ENCODE measurements at regions not wholly inside any gene's neighbourhood (a gene's known extent, or its start where the extent isn't known, plus 50 kb on each side); places are given as distances from the start of the nearest gene placed in this dataset.

GRCh38 chr5:110913221-110913620 lies 158.3 kb upstream of the TSLP start:
- DNase-seq (ENCODE audit: low spot score) = no peak
- intact Hi-C loops (cut with DNase I) = no loop called here

DNA sequence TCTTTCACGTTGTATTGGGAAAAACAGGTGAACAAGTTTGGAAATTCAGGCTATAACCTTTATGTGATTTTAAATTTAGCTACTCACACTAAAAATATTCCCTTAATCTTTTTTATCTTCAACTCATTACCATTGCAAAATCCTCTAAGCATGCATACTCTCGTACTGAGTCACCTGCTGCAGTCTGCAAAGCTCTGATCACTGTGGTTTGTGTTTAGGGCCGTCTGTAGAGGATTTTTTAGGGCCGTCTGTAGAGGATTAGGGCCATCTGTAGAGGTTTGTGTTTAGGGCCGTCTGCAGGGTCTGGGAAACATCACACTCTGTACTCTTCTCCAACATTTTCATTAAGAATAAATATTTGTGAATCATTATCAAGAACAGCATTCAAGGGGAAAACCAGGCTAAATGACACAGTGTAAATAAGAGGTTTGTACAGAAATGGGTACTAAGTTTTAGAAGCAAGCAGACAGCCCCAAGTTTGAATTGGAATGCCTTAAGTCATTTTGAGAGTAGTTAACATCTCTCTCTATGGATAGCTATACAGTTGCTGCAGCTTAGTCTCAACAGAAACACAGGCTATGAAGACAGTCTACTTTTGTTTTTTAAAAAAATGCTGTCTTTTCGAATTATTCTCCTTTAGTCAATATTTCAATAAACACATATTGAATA lies 155.0 kb upstream of the TSLP start:
- DNase-seq (ENCODE audit: low spot score) = no peak
- intact Hi-C loops (cut with DNase I) = no loop called here

- DNase-seq (ENCODE audit: low spot score) = no peak
- intact Hi-C loops (cut with DNase I) = no loop called here
Observed at GRCh38 chr5:110917161-110917875, 154.2 kb upstream of the TSLP start.

DNA sequence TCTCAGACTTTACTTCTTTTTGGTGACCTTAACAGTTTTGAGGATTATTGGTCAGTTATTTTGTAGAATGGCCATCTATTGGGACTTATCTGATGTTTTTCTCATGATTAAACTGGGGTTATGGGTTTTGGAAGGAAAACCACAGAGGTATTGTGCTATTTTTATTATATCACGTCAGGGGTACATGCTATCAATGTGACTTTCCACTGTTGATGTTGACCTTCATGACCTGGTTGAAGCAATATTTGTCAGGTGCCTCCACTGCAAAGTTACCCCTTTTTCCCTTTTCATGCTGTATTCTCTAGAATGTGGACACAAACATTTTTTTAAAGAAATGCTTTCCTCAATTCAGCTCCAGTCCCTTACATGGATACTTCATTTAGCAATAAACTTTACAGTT lies 152.8 kb upstream of the TSLP start:
- no peak for DNase-seq (ENCODE audit: low spot score)
- intact Hi-C loops (cut with DNase I) = no loop called here

- intact Hi-C loops (cut with DNase I) = no loop called here
- DNase-seq (ENCODE audit: low spot score) = no peak
Observed at GRCh38 chr5:110923971-110924370, 147.5 kb upstream of the TSLP start.

DNA sequence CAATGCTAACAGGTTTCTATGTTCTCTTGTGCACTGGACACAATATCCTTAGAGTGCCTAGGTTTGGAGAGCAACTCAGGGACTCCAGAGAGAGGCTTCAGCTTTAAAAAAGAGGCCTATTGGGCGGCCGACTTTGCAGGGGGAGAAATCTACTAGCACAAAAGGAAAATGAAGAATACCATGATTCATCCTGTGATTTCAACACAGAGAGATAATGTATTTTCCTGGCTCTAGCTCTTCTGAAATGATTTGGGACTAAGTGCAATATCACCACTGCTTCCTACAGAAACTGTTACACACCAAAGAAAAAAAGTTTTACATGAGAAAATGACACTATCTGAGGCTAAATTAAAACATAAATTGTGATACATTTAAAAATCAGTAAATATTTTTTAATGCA lies 146.1 kb upstream of the TSLP start:
- DNase-seq (ENCODE audit: low spot score) = no peak
- intact Hi-C loops (cut with DNase I) = no loop called here

GRCh38 chr5:110925916-110926315 lies 145.6 kb upstream of the TSLP start:
- DNase-seq (ENCODE audit: low spot score) = no peak

DNA sequence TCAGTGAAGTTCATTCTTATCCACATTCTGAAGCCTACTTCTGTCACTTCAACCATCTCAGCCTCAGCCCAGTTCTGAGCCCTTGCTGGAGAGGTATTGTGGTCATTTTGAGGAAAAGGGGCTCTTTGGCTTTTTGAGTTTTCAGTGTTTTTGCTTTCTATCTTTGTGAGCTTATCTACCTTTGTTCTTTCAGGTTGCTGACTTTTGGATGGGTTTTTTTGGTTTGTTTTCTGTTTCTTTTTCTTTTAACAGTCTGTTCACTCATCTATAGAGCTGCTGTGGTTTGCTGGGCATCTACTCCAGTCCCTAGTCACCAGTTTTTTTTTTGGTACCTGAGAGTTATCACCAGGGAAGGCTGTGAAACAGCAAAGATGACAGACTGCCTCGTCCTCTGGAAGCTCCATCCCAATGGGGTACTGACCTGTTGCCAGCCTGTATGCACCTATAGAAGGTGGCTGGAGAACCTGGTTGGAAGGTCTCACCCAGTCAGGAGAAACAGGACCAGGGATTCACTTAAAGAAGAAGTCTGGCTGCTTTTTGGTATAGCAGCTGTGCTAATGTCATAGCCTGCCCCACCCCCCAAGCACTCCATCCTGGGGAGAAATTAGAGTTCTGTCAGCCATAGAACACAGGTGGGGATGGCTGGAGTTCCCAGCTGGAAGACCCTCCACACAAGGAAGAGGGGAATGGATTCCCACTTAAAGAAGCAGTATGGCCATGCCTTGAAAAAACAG lies 138.6 kb upstream of the TSLP start:
- intact Hi-C loops (cut with DNase I) = no loop called here
- DNase-seq (ENCODE audit: low spot score) = no peak

More at GRCh38 chr5:110925916-110926315, 145.6 kb upstream of the TSLP start:
- intact Hi-C loops (cut with DNase I) = no loop called here

GRCh38 chr5:110940136-110940535 lies 131.4 kb upstream of the TSLP start:
- intact Hi-C loops (cut with DNase I) = no loop called here
- no peak for DNase-seq (ENCODE audit: low spot score)

GRCh38 chr5:110945874-110946436 lies 125.6 kb upstream of the TSLP start:
- intact Hi-C loops (cut with DNase I) = no loop called here

DNA sequence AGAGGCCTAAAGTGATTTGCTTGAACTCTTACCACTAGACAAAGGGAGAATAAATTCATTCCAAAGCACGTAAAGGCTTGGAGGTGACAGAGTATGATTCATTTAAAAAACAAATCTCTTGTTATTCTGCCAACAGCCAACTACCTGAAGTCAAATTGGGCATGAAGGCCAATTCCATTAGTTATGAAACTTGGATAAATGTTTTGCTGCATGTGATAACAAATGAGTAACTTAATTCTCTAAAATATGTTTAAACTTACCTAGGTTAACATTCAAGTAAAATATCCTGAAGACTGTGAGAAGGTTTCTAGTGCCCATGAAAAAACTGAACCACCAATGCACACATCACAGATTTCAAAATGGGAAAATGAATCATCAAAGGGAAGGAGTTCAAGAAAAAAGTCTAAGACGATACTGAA lies 120.1 kb upstream of the TSLP start:
- DNase-seq (ENCODE audit: low spot score) = no peak
- intact Hi-C loops (cut with DNase I) = no loop called here

More at GRCh38 chr5:110945874-110946436, 125.6 kb upstream of the TSLP start:
- DNase-seq (ENCODE audit: low spot score) = no peak

- peak; percentile 73 for DNase-seq (ENCODE audit: low spot score)
- intact Hi-C loops (cut with DNase I) = loop anchor here in 1 of 2 donors (5.0 kb wide), 1 partner anchor 139 kb away; no protein-coding TSS in a partner anchor
Observed at GRCh38 chr5:110956280-110956912, 115.1 kb upstream of the TSLP start.

DNA sequence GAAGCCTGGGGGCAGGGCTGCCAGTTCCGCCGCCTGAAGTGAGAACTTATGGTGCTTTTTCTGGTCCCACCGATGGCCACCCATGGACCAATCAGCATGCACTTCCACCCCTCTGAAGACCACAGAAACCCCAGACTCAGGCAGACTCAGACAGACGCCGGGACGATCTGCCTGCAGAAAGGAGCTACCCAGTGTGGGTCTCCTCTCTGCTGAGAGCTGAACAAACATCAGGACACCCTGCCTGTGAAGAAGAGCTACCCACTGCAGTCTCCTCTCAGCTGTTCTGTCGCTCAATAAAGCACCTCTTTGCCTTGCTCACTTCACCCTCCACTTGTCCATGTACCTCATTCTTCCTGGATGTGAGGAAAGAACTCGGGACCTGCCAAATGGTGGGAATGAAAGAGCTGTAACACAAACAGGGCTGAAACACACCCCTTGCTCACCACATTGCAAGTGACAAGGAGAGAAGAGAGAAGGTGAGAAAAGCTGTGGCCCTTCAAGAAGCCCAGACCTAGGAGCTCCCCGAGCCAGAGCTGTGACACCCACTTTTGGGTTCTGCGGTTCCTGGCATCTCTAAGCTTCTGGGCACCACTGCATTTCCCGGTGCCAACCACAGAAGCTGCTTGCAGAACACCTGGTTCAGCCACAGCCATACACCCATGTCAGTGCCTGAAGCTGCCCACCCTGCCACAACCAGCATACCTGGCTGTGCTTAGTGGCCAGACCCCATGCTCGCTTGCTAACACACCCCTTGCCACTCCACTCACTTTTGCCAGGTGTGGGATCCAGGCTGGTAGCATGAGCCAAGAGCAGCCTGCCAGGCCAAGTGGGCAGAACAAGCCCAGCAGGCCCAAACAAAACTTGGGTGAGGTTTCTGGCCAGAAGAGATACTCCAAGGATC lies 114.3 kb upstream of the TSLP start:
- DNase-seq (ENCODE audit: low spot score) = no peak
- intact Hi-C loops (cut with DNase I) = loop anchor here in 1 of 2 donors (5.0 kb wide), 1 partner anchor 140 kb away; no protein-coding TSS in a partner anchor

DNA sequence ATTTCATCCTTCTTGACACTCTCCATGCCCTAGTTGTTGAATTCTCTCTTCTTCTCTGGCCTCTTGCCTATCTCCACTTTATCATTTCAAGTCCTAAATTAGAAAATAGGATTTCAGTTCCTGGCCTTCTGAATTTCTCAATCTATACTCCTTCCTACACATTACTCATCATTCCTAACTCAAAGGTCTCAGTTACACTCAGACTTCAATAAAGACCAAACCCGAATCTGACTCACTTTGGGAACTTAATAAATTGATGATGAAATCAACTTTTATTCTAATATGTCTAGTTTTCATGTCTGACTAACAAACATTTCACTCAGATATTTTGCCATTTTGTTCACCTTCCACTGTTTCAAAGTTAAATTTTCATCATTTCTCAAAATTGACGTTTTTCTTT lies 113.6 kb upstream of the TSLP start:
- intact Hi-C loops (cut with DNase I) = loop anchor here in 1 of 2 donors (5.0 kb wide), 1 partner anchor 141 kb away; no protein-coding TSS in a partner anchor
- DNase-seq (ENCODE audit: low spot score) = no peak

GRCh38 chr5:110963495-110963894 lies 108.0 kb upstream of the TSLP start:
- intact Hi-C loops (cut with DNase I) = no loop called here

GRCh38 chr5:110965773-110966581 lies 105.5 kb upstream of the TSLP start:
- intact Hi-C loops (cut with DNase I) = no loop called here
- DNase-seq (ENCODE audit: low spot score) = no peak

More at GRCh38 chr5:110963495-110963894, 108.0 kb upstream of the TSLP start:
- DNase-seq (ENCODE audit: low spot score) = no peak

GRCh38 chr5:110968246-110969005 lies 103.1 kb upstream of the TSLP start:
- DNase-seq (ENCODE audit: low spot score) = no peak
- intact Hi-C loops (cut with DNase I) = no loop called here
